Glutamatergic neuron (in vitro differentiated cells): ENCODE measurements at regions not wholly inside any gene's neighbourhood (a gene's known extent, or its start where the extent isn't known, plus 50 kb on each side); places are given as distances from the start of the nearest gene placed in this dataset.

Source experiments
- DNase-seq: peaks from one replicate; pipeline ENCODE4 v3.0.0; 2022
- H3K27ac Mint-ChIP-seq: one replicate; pipeline ENCODE4 v1.8.0; 2020; ENCODE audit warnings: mild to moderate bottlenecking, mixed read lengths, inconsistent platforms; ENCODE audit not compliant: unreplicated experiment
- H3K27me3 Mint-ChIP-seq: one replicate; pipeline ENCODE4 v1.8.0; 2020; ENCODE audit warnings: mild to moderate bottlenecking, moderate library complexity, mixed read lengths, inconsistent platforms; ENCODE audit not compliant: unreplicated experiment
- H3K36me3 Mint-ChIP-seq: one replicate; pipeline ENCODE4 v1.8.0; 2020; ENCODE audit warnings: mild to moderate bottlenecking, mixed read lengths, inconsistent platforms; ENCODE audit not compliant: unreplicated experiment
- H3K4me1 Mint-ChIP-seq: one replicate; pipeline ENCODE4 v1.8.0; 2020; ENCODE audit warnings: mild to moderate bottlenecking, low read depth, mixed read lengths, inconsistent platforms; ENCODE audit not compliant: unreplicated experiment
- H3K4me3 Mint-ChIP-seq: one replicate; pipeline ENCODE4 v1.8.0; 2020; ENCODE audit warnings: mild to moderate bottlenecking, mixed read lengths, inconsistent platforms; ENCODE audit not compliant: unreplicated experiment
- H3K9me3 Mint-ChIP-seq: one replicate; pipeline ENCODE4 v1.8.0; 2020; ENCODE audit warnings: mild to moderate bottlenecking, moderate library complexity, mixed read lengths, inconsistent platforms; ENCODE audit not compliant: unreplicated experiment
- TF ChIP-seq, protein P1 (sequence below): fragments of 200-600 bp; sonication (generic); IDR thresholded peaks from one replicate; pipeline ENCODE4 v1.5.0; 2021; ENCODE audit not compliant: partially characterized antibody, unreplicated experiment

DNA sequence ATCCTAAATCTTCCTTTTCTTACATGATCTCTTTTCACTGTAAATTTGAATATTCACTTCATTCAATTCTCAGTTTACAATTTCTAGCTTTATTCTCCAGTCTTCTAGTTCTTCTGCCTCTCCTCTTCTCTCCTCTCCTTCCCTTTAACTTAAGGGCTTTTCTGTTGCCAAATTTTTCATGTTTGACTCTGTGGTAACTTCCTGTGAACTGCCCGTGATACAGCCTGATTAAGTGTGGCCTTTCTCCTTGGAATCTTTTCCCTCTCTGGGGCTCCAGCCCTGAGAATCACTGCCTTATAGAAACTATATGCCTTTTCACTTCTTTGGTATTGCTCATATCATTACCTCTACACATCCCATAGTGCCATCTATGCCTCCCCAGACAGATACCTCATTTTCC lies 1923.8 kb upstream of the CELF4 start:
- TF ChIP-seq, protein P1, sequence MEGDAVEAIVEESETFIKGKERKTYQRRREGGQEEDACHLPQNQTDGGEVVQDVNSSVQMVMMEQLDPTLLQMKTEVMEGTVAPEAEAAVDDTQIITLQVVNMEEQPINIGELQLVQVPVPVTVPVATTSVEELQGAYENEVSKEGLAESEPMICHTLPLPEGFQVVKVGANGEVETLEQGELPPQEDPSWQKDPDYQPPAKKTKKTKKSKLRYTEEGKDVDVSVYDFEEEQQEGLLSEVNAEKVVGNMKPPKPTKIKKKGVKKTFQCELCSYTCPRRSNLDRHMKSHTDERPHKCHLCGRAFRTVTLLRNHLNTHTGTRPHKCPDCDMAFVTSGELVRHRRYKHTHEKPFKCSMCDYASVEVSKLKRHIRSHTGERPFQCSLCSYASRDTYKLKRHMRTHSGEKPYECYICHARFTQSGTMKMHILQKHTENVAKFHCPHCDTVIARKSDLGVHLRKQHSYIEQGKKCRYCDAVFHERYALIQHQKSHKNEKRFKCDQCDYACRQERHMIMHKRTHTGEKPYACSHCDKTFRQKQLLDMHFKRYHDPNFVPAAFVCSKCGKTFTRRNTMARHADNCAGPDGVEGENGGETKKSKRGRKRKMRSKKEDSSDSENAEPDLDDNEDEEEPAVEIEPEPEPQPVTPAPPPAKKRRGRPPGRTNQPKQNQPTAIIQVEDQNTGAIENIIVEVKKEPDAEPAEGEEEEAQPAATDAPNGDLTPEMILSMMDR: no peak
- H3K36me3 Mint-ChIP-seq: no peaks in the 10 kb centered on the region
- no peak overlapping the region for H3K4me3 Mint-ChIP-seq
- no peaks in the 10 kb centered on the region for H3K9me3 Mint-ChIP-seq
- H3K4me1 Mint-ChIP-seq: peaks cover 6% of the 10 kb centered on the region
- peaks cover 2% of the 10 kb centered on the region for H3K27me3 Mint-ChIP-seq
- no peak overlapping the region for H3K27ac Mint-ChIP-seq
- DNase-seq: no peak

DNA sequence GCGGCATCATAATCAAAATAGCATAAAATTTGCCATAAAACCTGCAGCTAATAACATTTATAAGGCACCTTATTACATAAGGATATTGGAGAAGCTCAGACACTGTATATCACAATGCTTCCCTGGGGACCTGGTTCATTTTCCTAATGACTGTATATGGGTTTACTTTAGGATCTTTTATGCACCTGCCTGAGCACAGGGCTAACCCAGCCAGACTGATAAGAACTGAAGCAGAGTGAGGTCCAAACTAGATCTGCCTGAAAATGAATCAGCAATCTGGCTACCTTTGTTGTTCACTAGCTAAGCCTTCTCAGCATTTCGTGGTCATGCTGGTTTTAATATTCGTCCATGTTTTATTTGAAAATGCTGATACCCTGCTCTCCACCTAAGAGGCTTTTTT lies 1922.3 kb upstream of the CELF4 start:
- TF ChIP-seq, protein P1: no peak
- Mint-ChIP-seq H3K36me3 (no peaks in the 10 kb centered on the region), H3K4me1 (peaks cover 6% of the 10 kb centered on the region), H3K27ac (peak overlapping the region; percentile 5), H3K9me3 (no peaks in the 10 kb centered on the region), H3K4me3 (no peak overlapping the region), H3K27me3 (peaks cover 2% of the 10 kb centered on the region)
- DNase-seq: no peak

DNA sequence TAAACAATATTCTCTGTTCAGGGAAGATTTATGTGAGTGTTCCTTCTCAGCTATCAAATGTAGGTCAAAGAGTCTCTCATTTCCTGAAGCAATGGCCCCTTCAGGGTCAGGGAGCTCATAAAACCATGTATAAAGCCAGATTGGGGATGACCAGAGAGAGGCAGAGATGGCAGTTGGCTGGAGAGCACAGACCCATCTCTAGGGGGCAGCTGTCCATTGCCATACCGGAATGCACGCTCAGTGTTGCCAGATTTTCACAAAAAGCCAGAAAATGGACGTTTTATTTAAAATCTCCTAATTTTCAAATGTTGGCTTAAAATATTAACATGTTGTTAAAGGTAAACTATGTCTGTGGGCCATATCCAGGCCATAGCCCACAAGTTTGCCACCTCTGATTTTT lies 1920.7 kb upstream of the CELF4 start:
- H3K27me3 Mint-ChIP-seq: peaks cover 2% of the 10 kb centered on the region
- peaks cover 6% of the 10 kb centered on the region for H3K4me1 Mint-ChIP-seq
- no peak for DNase-seq
- TF ChIP-seq, protein P1: no peak
- no peak overlapping the region for H3K4me3 Mint-ChIP-seq
- H3K27ac Mint-ChIP-seq: no peak overlapping the region
- H3K36me3 Mint-ChIP-seq: no peaks in the 10 kb centered on the region
- H3K9me3 Mint-ChIP-seq: no peaks in the 10 kb centered on the region

DNA sequence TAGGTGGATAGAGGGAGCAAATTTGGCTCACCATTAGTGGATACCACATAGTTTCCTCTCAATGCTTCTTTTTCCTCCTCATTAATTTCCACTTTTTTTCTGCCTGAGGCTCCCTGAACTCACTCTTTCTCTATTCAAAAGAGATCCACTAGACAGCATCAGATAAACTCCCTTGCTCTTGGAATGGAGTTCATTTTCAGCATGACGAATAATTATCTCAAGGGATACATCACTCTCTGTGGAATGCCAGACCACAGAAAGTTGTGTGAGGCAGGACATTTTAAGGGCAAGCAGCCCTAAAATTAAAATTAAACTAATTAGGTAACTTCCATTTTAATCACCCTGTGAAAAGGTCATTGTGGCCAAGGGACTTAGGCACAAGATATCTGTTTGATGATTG lies 1920.1 kb upstream of the CELF4 start:
- TF ChIP-seq, protein P1: no peak
- H3K36me3 Mint-ChIP-seq: no peaks in the 10 kb centered on the region
- DNase-seq: no peak
- H3K9me3 Mint-ChIP-seq: no peaks in the 10 kb centered on the region
- H3K27me3 Mint-ChIP-seq: peaks cover 2% of the 10 kb centered on the region
- H3K27ac Mint-ChIP-seq: no peak overlapping the region
- H3K4me1 Mint-ChIP-seq: peaks cover 6% of the 10 kb centered on the region
- H3K4me3 Mint-ChIP-seq: no peak overlapping the region

DNA sequence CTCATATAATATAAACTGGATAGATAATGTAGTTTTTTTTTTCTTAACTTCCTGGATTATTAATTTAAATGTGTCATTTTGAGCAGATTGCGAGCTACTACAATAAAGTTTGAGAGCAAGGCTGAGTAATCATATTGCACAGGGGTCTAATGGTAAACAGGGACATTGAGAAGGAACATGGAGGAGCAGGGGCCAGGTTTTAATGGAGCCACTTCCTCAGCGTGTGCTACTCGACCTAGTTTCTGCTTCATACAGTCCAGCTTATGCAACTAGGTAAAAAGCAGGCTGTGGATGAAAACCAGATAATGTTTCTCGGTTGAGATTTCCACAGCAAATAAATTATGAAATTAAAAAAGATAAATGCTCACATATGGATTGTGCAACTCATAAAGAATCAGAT lies 1915.7 kb upstream of the CELF4 start:
- no peak overlapping the region for H3K4me3 Mint-ChIP-seq
- H3K36me3 Mint-ChIP-seq: no peaks in the 10 kb centered on the region
- no peak for DNase-seq
- no peaks in the 10 kb centered on the region for H3K27me3 Mint-ChIP-seq
- no peaks in the 10 kb centered on the region for H3K9me3 Mint-ChIP-seq
- H3K4me1 Mint-ChIP-seq: no peaks in the 10 kb centered on the region
- TF ChIP-seq, protein P1: no peak
- H3K27ac Mint-ChIP-seq: no peak overlapping the region
